ENCODE measurements at regions not wholly inside any gene's neighbourhood (a gene's known extent, or its start where the extent isn't known, plus 50 kb on each side); places are given as distances from the start of the nearest gene placed in this dataset.

GRCh38 chr13:106078191-106078590, 457.3 kb downstream of the EFNB2 start:
- TF ChIP-seq ZNF426 (tag by site-specific recombination; IDR thresholded peaks at IDR 0.05) (no peak), ZNF777 (tag by site-specific recombination; IDR thresholded peaks at IDR 0.05; ENCODE audit: borderline replicate concordance) (no peak), ZNF660 (tag by site-specific recombination; IDR thresholded peaks at IDR 0.05) (no peak), ZNF391 (tag by site-specific recombination; IDR thresholded peaks at IDR 0.05; ENCODE audit: borderline replicate concordance, low read depth) (no peak), ZFHX2 (tag by site-specific recombination; conservative IDR thresholded peaks at IDR 0.05) (no peak)
- TF ChIP-seq, protein P1, sequence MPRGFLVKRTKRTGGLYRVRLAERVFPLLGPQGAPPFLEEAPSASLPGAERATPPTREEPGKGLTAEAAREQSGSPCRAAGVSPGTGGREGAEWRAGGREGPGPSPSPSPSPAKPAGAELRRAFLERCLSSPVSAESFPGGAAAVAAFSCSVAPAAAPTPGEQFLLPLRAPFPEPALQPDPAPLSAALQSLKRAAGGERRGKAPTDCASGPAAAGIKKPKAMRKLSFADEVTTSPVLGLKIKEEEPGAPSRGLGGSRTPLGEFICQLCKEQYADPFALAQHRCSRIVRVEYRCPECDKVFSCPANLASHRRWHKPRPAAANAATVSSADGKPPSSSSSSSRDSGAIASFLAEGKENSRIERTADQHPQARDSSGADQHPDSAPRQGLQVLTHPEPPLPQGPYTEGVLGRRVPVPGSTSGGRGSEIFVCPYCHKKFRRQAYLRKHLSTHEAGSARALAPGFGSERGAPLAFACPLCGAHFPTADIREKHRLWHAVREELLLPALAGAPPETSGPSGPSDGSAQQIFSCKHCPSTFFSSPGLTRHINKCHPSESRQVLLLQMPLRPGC (tag by site-specific recombination; IDR thresholded peaks at IDR 0.05), result no peak
- CTCF ChIA-PET, result no interaction called here
- H3K9me3 ChIP-seq (ENCODE audit: control insufficient read depth, insufficient read depth, low read depth, low read length), result no peaks in the 10 kb centered on the region
- no peak overlapping the region for H3K4me3 ChIP-seq (ENCODE audit: low read depth, low read length)
- POLR2A ChIA-PET, result interaction anchor here (0.8 kb wide), 1 partner anchor 457 kb away, joined by 3 read pairs; the partner anchor contains the start of gene EFNB2
- no peaks in the 10 kb centered on the region for H3K36me3 ChIP-seq (ENCODE audit: control insufficient read depth in 2 of 2, insufficient read depth in 1 of 2, low read length in 2 of 2)
- no peak overlapping the region for H3K27ac ChIP-seq (ENCODE audit: extremely low read depth, low read depth, low read length)
- H3K4me1 ChIP-seq (ENCODE audit: control insufficient read depth, insufficient read depth, low read length), result no peaks in the 10 kb centered on the region; the same call in 1 of the 2 replicates

DNA sequence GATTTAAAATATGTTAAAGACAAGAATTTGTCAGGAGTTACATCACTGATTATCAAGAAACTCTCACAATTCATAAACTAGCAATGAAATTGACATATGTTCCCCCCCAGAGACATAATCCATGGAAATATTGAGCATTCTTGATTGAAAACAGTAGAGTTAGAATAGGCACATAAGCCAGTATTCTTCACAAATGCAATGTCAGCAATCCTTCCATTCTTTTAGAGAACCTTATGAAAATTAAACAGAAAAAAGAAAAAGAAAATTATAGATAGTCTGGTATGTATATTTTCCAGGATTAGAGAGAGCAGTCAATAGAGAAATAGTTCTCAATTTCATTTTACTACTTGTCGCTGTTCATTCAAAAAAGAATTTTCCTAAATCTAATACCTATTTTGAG, 458.4 kb downstream of the EFNB2 start:
- H3K4me3 ChIP-seq (ENCODE audit: low read depth, low read length), result no peak overlapping the region
- ChIA-PET POLR2A (no interaction called here), CTCF (no interaction called here)
- H3K36me3 ChIP-seq (ENCODE audit: control insufficient read depth in 2 of 2, insufficient read depth in 1 of 2, low read length in 2 of 2), result no peaks in the 10 kb centered on the region
- H3K27ac ChIP-seq (ENCODE audit: extremely low read depth, low read depth, low read length), result no peak overlapping the region
- H3K4me1 ChIP-seq (ENCODE audit: control insufficient read depth, insufficient read depth, low read length), result no peaks in the 10 kb centered on the region; the same call in 1 of the 2 replicates
- TF ChIP-seq ZNF112 (tag by site-specific recombination; IDR thresholded peaks at IDR 0.05), result no peak
- H3K9me3 ChIP-seq (ENCODE audit: control insufficient read depth, insufficient read depth, low read depth, low read length), result no peaks in the 10 kb centered on the region

- Histone ChIP-seq H3K9me3 (ENCODE audit: control insufficient read depth, insufficient read depth, low read depth, low read length) (no peaks in the 10 kb centered on the region), H3K36me3 (ENCODE audit: control insufficient read depth in 2 of 2, insufficient read depth in 1 of 2, low read length in 2 of 2) (no peaks in the 10 kb centered on the region), H3K4me1 (ENCODE audit: control insufficient read depth, insufficient read depth, low read length) (no peaks in the 10 kb centered on the region), H3K4me3 (ENCODE audit: low read depth, low read length) (no peak overlapping the region), H3K27ac (ENCODE audit: extremely low read depth, low read depth, low read length) (no peak overlapping the region)
- TF ChIP-seq ZNF121 (tag by site-specific recombination; IDR thresholded peaks at IDR 0.05) (no peak), REST (tag by site-specific recombination; IDR thresholded peaks at IDR 0.05) (peak; percentile 80)
- POLR2A ChIA-PET, result no interaction called here
- CTCF ChIA-PET, result no interaction called here
Measured at GRCh38 chr13:106072014-106072413, 463.4 kb downstream of the EFNB2 start.

DNA sequence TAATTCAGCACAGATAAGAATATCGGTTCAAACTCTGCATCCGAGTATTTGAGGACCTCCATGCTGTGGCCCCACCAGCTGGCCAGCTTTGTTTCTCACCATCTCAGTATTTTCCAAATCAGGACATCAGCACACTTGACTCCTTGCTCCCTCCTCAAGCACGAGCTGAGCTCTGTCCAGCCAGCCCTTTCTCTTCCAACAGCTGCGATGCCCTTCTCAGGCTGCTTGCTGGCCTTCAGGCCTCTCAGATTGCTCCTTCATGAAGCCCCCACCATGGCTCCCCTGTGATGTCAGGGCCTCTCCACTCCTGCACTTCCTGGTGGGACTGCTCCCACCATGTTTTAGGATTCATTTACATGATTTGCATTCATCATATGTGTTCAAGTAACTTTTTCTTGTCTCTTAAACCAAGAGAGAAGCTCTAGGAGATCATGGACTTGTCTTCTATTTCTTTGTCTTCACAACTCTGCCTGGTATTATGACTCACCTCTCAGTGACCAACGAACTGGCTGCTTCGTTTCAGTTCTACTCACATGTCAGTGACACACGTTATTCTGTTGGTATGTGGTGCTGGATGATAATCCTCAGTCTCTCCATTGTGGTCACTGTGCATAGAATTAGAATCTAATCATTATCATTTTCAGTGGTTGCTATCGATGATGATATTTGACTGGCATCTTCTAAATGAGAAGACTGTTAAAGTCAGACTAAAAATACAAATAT, 471.7 kb downstream of the EFNB2 start:
- Histone ChIP-seq H3K27ac (ENCODE audit: extremely low read depth, low read depth, low read length) (no peak overlapping the region), H3K9me3 (ENCODE audit: control insufficient read depth, insufficient read depth, low read depth, low read length) (no peaks in the 10 kb centered on the region), H3K36me3 (ENCODE audit: control insufficient read depth in 2 of 2, insufficient read depth in 1 of 2, low read length in 2 of 2) (no peaks in the 10 kb centered on the region), H3K4me3 (ENCODE audit: low read depth, low read length) (no peak overlapping the region), H3K4me1 (ENCODE audit: control insufficient read depth, insufficient read depth, low read length) (no peaks in the 10 kb centered on the region)
- ChIA-PET CTCF (no interaction called here), POLR2A (no interaction called here)
- TF ChIP-seq ZNF133 (tag by site-specific recombination; IDR thresholded peaks at IDR 0.05) (no peak), ZNF239 (tag by site-specific recombination; IDR thresholded peaks at IDR 0.05) (no peak), ZNF707 (tag by site-specific recombination; IDR thresholded peaks at IDR 0.05) (no peak), KLF7 (tag by site-specific recombination; IDR thresholded peaks at IDR 0.05; ENCODE audit: borderline replicate concordance) (no peak), ZNF544 (tag by site-specific recombination; IDR thresholded peaks at IDR 0.05) (no peak), ZNF692 (tag by site-specific recombination; IDR thresholded peaks at IDR 0.05) (no peak), ZNF335 (tag by site-specific recombination; conservative IDR thresholded peaks at IDR 0.05) (no peak), KLF8 (tag by site-specific recombination; IDR thresholded peaks at IDR 0.05) (no peak), ZFP3 (tag by site-specific recombination; IDR thresholded peaks at IDR 0.05; ENCODE audit: low read depth) (no peak), ZNF623 (tag by site-specific recombination; IDR thresholded peaks at IDR 0.05) (no peak), ZSCAN23 (tag by site-specific recombination; IDR thresholded peaks at IDR 0.05) (no peak), SP7 (tag by site-specific recombination; IDR thresholded peaks at IDR 0.05) (no peak)
